HepG2 (cell line): ENCODE measurements at regions not wholly inside any gene's neighbourhood (a gene's known extent, or its start where the extent isn't known, plus 50 kb on each side); places are given as distances from the start of the nearest gene placed in this dataset.

Experiments used
- ATAC-seq: fragments of 200-7000 bp; cut with Tn5 transposase; 3 replicates; pipeline ENCODE4 v1.9.1; 2020; ENCODE audit warnings: mild to moderate bottlenecking, moderate library complexity
- BruUV-seq: library from RNA; stranded (reverse); fragments of 400-500 nt; replicated peaks from 2 replicates; lab custom pipeline; 2021; lab: Mats Ljungman, UMichigan
- CTCF ChIA-PET: fragments of 300-600 bp; formaldehyde crosslinking; extraction: SDS; loops from one replicate; lab custom pipeline; 2021; ENCODE audit warnings: low total read pairs, inconsistent platforms, low intra/inter-chr PET ratio; lab: Yijun Ruan, JAX
- POLR2A ChIA-PET: fragments of 350-600 bp; sonication (Branson Sonifier 250); formaldehyde crosslinking; loops from one replicate; lab custom pipeline; 2020; ENCODE audit warnings: antibody characterized with exemption, inconsistent platforms; lab: Yijun Ruan, JAX
- DNase-seq: peaks from one replicate; pipeline ENCODE4 v3.0.0-alpha.2; 2015; ENCODE audit warnings: low spot score
- FAIRE-seq: peaks from 3 replicates; lab custom pipeline; 2011; peaks lifted over from hg19 to GRCh38; lab: Jason Lieb, UNC
- H2AFZ ChIP-seq: one replicate; pipeline ENCODE4 v1.6.1; 2011; ENCODE audit warnings: low read length, inconsistent platforms
- H3K27ac ChIP-seq: fragments of 300-600 bp; 3 replicates; pipeline ENCODE4 v1.8.0; 2011; ENCODE audit warnings: mixed run types, mild to moderate bottlenecking, mixed read lengths, low read length, inconsistent platforms; ENCODE audit not compliant: insufficient read depth; ENCODE audit errors: extremely low read length
- H3K27me3 ChIP-seq, 2 experiments: fragments of 200-600 bp in 1 of 2; 2 replicates in 1 of 2; 3 replicates in 1 of 2; pipeline versions ENCODE4 v1.6.0 to v1.8.0; 2011; ENCODE audit warnings: low read length in 2 of 2, mild to moderate bottlenecking in 2 of 2, moderate library complexity in 2 of 2, inconsistent platforms in 1 of 2; ENCODE audit not compliant: insufficient read depth in 2 of 2, control insufficient read depth in 1 of 2
- H3K36me3 ChIP-seq, 2 experiments: fragments of 200-600 bp in 1 of 2; replicated peaks in 1 of 2; 2 replicates in 1 of 2; 3 replicates in 1 of 2; pipeline versions ENCODE4 v1.5.1 to v1.8.0; 2011; ENCODE audit warnings: low read length in 2 of 2, inconsistent platforms in 1 of 2; ENCODE audit not compliant: insufficient read depth in 2 of 2, control insufficient read depth in 1 of 2
- H3K4me1 ChIP-seq: 2 replicates; pipeline ENCODE4 v1.5.1; 2012; ENCODE audit warnings: low read length, inconsistent platforms; ENCODE audit not compliant: insufficient read depth
- H3K4me2 ChIP-seq: 2 replicates; pipeline ENCODE4 v1.6.0; 2011; ENCODE audit warnings: low read depth, low read length, inconsistent platforms
- H3K4me3 ChIP-seq, 3 experiments: fragments of 200-600 bp in 1 of 3; sonication (generic), shearing (Covaris generic) in 1 of 3; replicated peaks in 1 of 3; 2 replicates each; pipeline ENCODE4 v1.5.1; 2011 to 2016; ENCODE audit warnings: low read length in 3 of 3, inconsistent platforms in 2 of 3, low read depth in 2 of 3, mild to moderate bottlenecking in 2 of 3, control low read depth in 1 of 3, mixed read lengths in 1 of 3; ENCODE audit not compliant: insufficient read depth in 1 of 3
- H3K79me2 ChIP-seq: one replicate; pipeline ENCODE4 v1.6.1; 2011; ENCODE audit warnings: low read length, inconsistent platforms; ENCODE audit not compliant: insufficient read depth
- H3K9ac ChIP-seq: 2 replicates; pipeline ENCODE4 v1.6.0; 2011; ENCODE audit warnings: mild to moderate bottlenecking, low read depth, low read length, inconsistent platforms; ENCODE audit not compliant: insufficient read depth
- H3K9me3 ChIP-seq: 2 replicates; pipeline ENCODE4 v1.5.1; 2012; ENCODE audit warnings: mild to moderate bottlenecking, low read length
- H4K20me1 ChIP-seq: 2 replicates; pipeline ENCODE4 v1.6.0; 2011; ENCODE audit warnings: inconsistent platforms, mild to moderate bottlenecking, low read length, moderate library complexity; ENCODE audit not compliant: insufficient read depth
- BCL3 ChIP-seq: sonication (generic); formaldehyde crosslinking; IDR thresholded peaks from 2 replicates; pipeline ENCODE4 v1.5.1; 2020; ENCODE audit warnings: mild to moderate bottlenecking, missing genetic modification reagents, moderate library complexity
- CSRNP2 ChIP-seq: sonication (generic); formaldehyde crosslinking; conservative IDR thresholded peaks from 2 replicates; pipeline ENCODE4 v1.8.0; 2022; ENCODE audit warnings: low read depth, missing genetic modification reagents
- GMEB2 ChIP-seq: IDR thresholded peaks from 2 replicates; pipeline ENCODE4 v1.6.1; 2016; ENCODE audit warnings: missing biosample characterization, missing genetic modification reagents, low read depth
- HDAC1 ChIP-seq: sonication (generic); formaldehyde crosslinking; IDR thresholded peaks from 2 replicates; pipeline ENCODE4 v1.5.1; 2020; ENCODE audit warnings: mild to moderate bottlenecking, missing genetic modification reagents
- HINFP ChIP-seq: sonication (generic); formaldehyde crosslinking; IDR thresholded peaks from 2 replicates; pipeline ENCODE4 v1.4.0; 2020; ENCODE audit warnings: low read depth, mild to moderate bottlenecking, missing genetic modification reagents
- JDP2 ChIP-seq: sonication (generic); formaldehyde crosslinking; IDR thresholded peaks from 2 replicates; pipeline ENCODE4 v1.8.1; 2022; ENCODE audit warnings: missing genetic modification reagents, borderline replicate concordance
- KDM2A ChIP-seq: sonication (generic); formaldehyde crosslinking; IDR thresholded peaks from 2 replicates; pipeline ENCODE4 v1.4.0; 2020; ENCODE audit warnings: low read depth, missing genetic modification reagents, borderline replicate concordance
- MYNN ChIP-seq: sonication (generic); formaldehyde crosslinking; IDR thresholded peaks from 2 replicates; pipeline ENCODE4 v1.4.0; 2020; ENCODE audit warnings: mild to moderate bottlenecking, low read depth, missing genetic modification reagents
- PCBP2 ChIP-seq: fragments of 200-400 bp; formaldehyde crosslinking; optimal IDR thresholded peaks from 2 replicates; pipeline ENCODE3; 2018; ENCODE audit warnings: low read length, low read depth; ENCODE audit not compliant: poor library complexity, severe bottlenecking
- SCMH1 ChIP-seq: sonication (generic); formaldehyde crosslinking; IDR thresholded peaks from 2 replicates; pipeline ENCODE4 v1.9.0; 2021; ENCODE audit warnings: missing genetic modification reagents, mild to moderate bottlenecking, borderline replicate concordance
- ZNF10 ChIP-seq: sonication (generic); formaldehyde crosslinking; IDR thresholded peaks from 2 replicates; pipeline ENCODE4 v1.4.0; 2020; ENCODE audit warnings: mild to moderate bottlenecking, low read depth, missing genetic modification reagents, borderline replicate concordance
- ZNF225 ChIP-seq: sonication (generic); formaldehyde crosslinking; IDR thresholded peaks from 2 replicates; pipeline ENCODE4 v1.4.0; 2020; ENCODE audit warnings: mild to moderate bottlenecking, missing genetic modification reagents
- ZNF558 ChIP-seq: sonication (generic); formaldehyde crosslinking; IDR thresholded peaks from 2 replicates; pipeline ENCODE4 v1.9.0; 2022; ENCODE audit warnings: mild to moderate bottlenecking, missing genetic modification reagents, borderline replicate concordance
- ZNF800 ChIP-seq: sonication (generic); formaldehyde crosslinking; IDR thresholded peaks from 2 replicates; pipeline ENCODE4 v1.4.0; 2020; ENCODE audit warnings: missing genetic modification reagents
- WGBS: methylation state at CpG from one replicate; pipeline ENCODE4 v1.1.6; 2017; ENCODE audit warnings: low lambda C conversion rate; 5-methylcytosine and 5-hydroxymethylcytosine counted together
- in situ Hi-C: cut with HindIII; loops from 2 replicates; pipeline ENCODE4 v1.10.0; 2017; ENCODE audit warnings: low pct_unique_long_range_greater_than_20kb; ENCODE audit not compliant: extremely low pct_ligation_motif_present
- intact Hi-C: fragments of 100-400 bp; cut with micrococcal nuclease; formaldehyde crosslinking; loops from one replicate; pipeline ENCODE4 v1.10.0; 2022; ENCODE audit not compliant: unreplicated experiment
- TF ChIP-seq, protein P1 (sequence below): sonication (generic); formaldehyde crosslinking; IDR thresholded peaks from 2 replicates; pipeline ENCODE4 v1.4.0; 2020; ENCODE audit warnings: missing genetic modification reagents

GRCh38 chr10:2494399-2494798 lies 572.9 kb upstream of the PFKP start:
- ChIA-PET CTCF (no interaction called here), POLR2A (no interaction called here)
- no peak for FAIRE-seq
- in situ Hi-C loops (no loop called here), intact Hi-C loops (no loop called here)
- Histone ChIP-seq H3K27ac (no peak overlapping the region), H3K27me3 (0 out of 5 replicates have a peak, but pooled peaks cover 0 to 4% of the 10 kb centered on the region in 2 experiments), H4K20me1 (no peaks in the 10 kb centered on the region), H3K4me1 (no peaks in the 10 kb centered on the region), H3K9ac (no peak overlapping the region), H3K9me3 (no peaks in the 10 kb centered on the region), H3K36me3 (no peaks in the 10 kb centered on the region), H2AFZ (no peak overlapping the region), H3K4me3 (no peak overlapping the region), H3K79me2 (no peaks in the 10 kb centered on the region), H3K4me2 (no peak overlapping the region)
- 35% methylated on average over 6 of the region's 6 CpGs for WGBS
- no TSS peak for BruUV-seq
- DNase-seq, result no peak
- no peak for ATAC-seq
- TF ChIP-seq CSRNP2 (CRISPR knock-in tag), result no peak
- no peak for TF ChIP-seq SCMH1 (CRISPR knock-in tag)
- no peak for TF ChIP-seq KDM2A
- TF ChIP-seq PCBP2, result no peak
- TF ChIP-seq BCL3 (CRISPR knock-in tag), result no peak
- TF ChIP-seq JDP2, result no peak
- no peak for TF ChIP-seq GMEB2 (CRISPR knock-in tag)
- TF ChIP-seq, protein P1, sequence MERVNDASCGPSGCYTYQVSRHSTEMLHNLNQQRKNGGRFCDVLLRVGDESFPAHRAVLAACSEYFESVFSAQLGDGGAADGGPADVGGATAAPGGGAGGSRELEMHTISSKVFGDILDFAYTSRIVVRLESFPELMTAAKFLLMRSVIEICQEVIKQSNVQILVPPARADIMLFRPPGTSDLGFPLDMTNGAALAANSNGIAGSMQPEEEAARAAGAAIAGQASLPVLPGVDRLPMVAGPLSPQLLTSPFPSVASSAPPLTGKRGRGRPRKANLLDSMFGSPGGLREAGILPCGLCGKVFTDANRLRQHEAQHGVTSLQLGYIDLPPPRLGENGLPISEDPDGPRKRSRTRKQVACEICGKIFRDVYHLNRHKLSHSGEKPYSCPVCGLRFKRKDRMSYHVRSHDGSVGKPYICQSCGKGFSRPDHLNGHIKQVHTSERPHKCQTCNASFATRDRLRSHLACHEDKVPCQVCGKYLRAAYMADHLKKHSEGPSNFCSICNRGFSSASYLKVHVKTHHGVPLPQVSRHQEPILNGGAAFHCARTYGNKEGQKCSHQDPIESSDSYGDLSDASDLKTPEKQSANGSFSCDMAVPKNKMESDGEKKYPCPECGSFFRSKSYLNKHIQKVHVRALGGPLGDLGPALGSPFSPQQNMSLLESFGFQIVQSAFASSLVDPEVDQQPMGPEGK (CRISPR knock-in tag), result no peak
- TF ChIP-seq HDAC1 (CRISPR knock-in tag), result no peak
- no peak for TF ChIP-seq ZNF225 (CRISPR knock-in tag)
- TF ChIP-seq ZNF10 (CRISPR knock-in tag), result no peak
- no peak for TF ChIP-seq MYNN
- no peak for TF ChIP-seq HINFP (CRISPR knock-in tag)
- TF ChIP-seq ZNF800, result no peak
- no peak for TF ChIP-seq ZNF558 (CRISPR knock-in tag)
